Activated CD8-positive, alpha-beta memory T cell treated with anti-CD3 and anti-CD28 coated beads for 4 hours (primary cell): ENCODE measurements at regions not wholly inside any gene's neighbourhood (a gene's known extent, or its start where the extent isn't known, plus 50 kb on each side); places are given as distances from the start of the nearest gene placed in this dataset.

ENCODE experiments used
- DNase-seq, 2 donors: peaks; one replicate each; pipeline ENCODE4 v3.0.0-alpha.2; 2020; ENCODE audit warnings: low read depth in 2 of 2

- no peak for DNase-seq
Observed at GRCh38 chr2:221283896-221284545, 288.1 kb downstream of the EPHA4 start.

DNA sequence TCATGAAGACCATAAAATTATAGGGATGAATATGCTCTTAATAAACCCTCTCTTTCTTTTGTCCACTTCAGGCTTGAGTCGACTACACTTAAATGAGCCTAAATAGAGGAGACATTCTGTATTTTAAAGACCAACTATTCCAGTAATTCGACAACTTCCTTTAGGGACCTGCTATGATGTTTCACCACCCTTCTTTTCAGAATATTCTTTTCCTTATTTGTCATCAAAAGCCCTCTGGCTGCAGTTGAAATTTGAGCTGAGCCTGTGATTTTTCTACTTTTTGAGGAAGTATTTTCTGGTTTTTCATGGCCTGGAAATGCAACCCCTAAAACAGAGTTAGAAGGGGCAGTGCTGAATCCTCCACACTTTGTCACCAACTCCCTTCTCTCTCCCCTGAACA, 287.0 kb downstream of the EPHA4 start:
- DNase-seq, result no peak

DNA sequence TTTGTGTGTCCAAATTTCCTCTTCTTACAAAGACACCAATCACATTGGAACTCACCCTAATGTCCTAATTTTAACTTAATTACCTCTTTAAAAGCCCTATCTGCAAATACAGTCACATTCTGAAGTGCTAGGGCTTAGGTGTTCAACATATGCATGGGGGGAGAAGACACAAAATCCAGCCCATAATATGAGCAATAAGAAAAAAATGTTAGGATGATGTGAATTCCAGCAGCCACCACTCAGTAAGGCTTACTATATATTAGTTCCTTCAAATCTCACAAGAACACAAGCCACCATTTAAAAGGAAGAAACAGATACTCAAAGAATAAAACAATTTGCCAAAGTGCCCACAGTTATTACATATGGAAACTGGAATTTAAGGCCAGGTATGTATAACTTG, 285.7 kb downstream of the EPHA4 start:
- no peak for DNase-seq

DNA sequence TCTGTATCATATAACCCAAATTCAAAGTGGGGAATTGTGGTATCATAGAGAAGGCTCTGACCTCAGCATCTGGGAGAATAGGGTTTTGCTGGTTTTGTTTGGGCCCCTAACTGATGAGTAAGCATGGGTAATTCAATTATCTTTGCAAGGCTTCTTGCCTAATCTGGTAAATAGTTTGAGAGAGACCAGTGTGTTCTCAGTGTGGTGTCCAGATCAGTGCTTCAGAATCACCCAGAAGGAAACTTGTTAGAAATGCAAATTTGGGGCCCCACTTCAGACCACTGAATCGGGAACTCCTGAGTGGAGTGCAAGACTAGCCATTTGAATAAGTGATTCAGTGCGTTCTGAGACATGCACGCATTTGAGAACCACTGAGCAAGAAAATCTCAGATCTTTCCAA, 282.7 kb downstream of the EPHA4 start:
- no peak for DNase-seq

GRCh38 chr2:221289846-221290245, 282.3 kb downstream of the EPHA4 start:
- DNase-seq, result no peak

DNA sequence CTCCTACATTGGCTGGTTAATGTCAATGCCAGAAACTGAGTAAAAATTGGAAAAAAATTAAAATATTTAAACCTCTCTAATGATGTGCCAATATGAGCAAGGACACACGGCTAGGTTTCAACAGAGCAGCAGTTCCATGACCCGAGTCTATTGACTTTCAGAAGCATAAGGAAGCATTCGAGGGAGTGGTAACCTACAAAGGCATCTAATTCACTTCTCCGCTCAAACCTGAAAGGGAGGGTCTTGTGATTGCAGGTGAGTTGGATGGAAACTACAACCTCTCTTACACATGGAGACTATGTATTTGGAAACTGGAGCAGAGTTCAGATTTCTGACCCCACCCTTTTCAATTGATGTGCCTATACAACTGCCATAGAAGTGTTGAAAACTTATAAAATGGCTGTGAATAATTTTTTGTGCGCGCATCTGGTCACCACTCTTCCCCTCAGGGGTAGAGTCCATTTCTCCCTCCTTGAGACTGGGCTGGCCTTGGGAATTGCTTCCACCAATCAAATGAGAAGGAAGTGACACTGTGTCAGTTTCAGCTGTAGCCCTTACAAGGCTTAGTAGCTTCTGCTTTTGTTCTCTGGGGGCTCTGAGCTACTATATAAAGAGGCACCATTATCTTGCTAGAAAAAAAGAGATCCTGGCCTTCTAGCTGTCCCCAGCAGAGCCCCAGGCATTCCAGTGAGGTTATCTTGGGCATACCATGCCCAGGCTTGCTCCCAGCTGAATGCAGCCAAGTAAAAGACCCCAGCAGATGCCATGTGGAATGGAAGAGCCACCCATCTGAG, 278.0 kb downstream of the EPHA4 start:
- no peak for DNase-seq

DNA sequence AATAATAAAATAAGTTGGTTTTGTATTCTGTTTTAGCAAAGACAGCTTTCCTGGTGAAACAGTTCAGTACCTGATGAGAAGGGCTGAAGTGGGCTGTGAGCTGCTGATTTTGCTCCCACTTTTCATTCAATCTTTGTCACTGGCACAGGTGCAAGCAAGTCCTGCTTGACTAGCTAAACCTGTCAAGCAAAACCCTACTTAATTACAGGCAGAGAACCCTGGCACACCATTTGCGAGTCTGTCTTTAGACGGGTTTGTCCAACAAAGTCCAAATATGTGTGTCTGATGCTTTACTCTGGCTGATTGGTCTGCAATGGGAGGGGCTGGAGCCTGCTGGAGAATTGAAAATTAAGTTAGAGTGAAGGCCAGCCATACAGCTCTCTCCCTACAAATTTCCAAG, 267.2 kb downstream of the EPHA4 start:
- DNase-seq, result no peak

- DNase-seq, result no peak
Observed at GRCh38 chr2:221308507-221309066, 263.5 kb downstream of the EPHA4 start.

DNA sequence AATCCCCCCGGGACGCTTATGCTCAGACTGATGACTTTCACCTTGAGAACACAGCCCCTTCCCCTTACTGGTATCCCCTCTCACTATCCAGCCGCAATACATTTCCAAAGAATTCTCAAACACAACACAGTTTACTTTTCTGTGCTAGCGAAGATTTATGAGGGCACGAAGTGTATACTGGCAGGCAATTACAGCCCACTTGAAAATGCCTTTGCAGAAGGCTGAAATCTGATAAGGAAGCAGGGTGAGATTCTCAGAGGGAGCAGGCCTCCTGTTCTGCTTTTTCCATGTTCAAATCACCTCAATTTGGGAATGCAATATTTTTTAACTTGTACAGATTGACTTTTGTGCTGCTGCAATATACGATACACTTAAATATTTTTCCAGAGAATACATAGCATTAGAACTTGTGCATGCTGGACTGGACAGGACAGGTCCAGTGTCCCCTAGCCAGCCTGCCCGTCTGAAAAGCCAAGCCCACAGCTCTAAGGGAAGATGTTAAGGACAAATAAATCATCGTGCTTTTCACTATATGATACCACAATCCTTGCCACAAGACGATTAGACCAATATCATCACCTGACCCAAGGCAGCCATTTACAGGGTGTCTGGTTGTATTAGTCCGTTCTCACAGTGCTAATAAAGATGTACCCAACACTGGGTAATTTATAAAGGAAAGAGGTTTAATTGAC, 262.1 kb downstream of the EPHA4 start:
- DNase-seq, result no peak

DNA sequence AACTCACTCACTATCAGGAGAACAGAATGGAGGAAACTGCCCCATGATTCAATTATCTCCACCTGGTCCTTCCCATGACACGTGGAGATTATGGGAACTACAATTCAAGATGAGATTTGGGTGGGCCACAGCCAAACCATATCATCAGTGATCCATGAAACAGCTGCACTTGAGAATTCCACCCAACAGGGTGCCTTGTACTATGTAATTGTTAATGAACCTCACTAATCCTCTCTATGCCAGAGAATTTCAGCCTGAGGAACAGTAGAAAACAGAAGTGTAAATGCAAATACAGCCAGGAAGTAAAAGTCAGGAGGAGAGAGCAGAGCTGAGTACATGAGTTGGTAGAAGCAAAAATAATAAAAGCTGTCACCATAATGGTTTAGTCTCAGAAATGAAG, 261.4 kb downstream of the EPHA4 start:
- DNase-seq, result no peak

GRCh38 chr2:221312634-221313033, 259.5 kb downstream of the EPHA4 start:
- DNase-seq, result no peak

DNA sequence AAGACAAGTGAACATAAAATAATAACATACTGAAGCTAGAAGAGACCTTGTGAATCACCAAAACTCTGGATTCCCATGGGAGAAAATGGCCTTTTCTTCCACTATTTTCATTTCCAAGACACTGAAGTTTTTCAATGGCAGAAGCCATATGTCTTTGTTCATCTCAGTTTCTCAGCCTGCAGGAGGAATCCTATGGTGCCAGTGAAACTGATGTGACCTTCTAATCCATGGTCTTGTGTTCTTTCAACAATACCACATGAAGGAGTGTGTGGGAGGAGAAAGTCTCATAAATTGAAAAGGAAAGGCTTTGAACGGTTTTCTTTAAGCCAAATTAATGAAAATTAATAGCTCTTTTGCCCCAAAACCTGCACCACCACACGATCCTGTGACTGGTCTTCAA, 257.3 kb downstream of the EPHA4 start:
- no peak for DNase-seq

DNA sequence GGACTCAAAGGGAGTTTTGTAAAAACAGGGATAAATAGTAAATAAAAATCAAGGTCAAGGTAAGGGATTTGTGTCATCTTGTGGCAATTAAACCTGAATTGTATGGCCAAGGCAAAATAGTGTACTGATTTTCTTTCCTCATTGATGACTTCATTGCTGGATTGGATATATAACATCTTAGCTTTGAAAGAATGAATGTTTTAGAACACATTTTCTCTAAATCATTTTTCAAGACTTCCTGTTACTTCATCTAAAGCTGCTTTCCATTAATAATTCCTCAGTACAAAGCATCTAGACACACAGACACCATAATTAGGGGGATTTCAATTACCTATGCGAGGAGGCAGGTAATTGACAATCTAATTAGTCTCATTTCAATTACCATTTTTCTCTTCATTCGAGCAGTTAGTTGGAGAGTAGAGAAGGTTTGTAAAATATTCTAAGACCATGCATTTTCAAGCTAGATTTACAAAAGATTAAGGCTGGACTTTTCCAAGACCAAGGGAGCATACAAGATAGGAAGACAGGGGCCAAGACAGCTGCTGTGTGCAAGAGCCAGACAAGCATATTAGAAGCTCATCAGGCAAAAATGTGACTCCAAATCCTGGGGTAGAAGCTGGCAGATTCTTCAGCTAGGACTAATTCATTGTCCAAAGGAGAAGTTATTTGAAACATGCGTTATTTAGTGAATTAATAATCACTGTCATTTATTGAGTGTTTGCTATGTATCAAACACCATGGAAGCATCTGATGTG, 253.6 kb downstream of the EPHA4 start:
- DNase-seq, result no peak

GRCh38 chr2:221322741-221323140, 249.4 kb downstream of the EPHA4 start:
- no peak for DNase-seq

- no peak for DNase-seq
Observed at GRCh38 chr2:221323513-221323912, 248.6 kb downstream of the EPHA4 start.

- no peak for DNase-seq
Observed at GRCh38 chr2:221330436-221330835, 241.7 kb downstream of the EPHA4 start.

DNA sequence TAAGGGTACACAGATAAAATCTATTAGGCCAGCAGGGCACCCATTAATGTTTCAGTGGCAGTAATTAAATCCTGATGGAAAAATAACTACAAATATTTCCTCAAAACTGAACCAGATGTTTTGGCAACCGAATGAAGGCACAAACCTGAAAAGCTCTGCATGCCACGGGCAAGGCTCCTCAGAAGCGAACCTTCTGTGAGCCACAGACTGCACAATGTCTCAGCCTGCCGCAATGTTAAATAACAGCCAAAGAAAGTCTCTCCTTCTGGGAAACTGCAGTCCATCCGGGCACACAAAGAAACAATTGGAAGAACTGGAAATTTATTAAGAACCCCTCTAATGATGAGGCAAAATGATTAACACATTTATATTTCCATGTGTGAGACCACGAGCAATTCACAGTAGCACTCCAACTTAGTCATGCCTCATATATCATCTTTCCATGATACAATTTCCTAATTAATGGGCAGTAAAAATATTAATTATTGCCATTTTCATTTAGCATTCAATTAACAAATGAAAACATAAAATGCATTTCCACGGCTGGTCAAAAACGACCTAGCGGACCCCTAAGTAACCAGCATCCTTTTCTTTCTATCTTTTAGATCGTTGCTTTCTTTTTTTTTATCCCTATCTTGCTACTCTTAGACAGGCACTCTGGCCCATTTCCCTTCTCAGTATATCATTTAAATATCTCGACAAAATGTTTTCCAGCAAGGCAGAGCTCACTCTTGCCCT, 237.5 kb downstream of the EPHA4 start:
- DNase-seq, result no peak

DNA sequence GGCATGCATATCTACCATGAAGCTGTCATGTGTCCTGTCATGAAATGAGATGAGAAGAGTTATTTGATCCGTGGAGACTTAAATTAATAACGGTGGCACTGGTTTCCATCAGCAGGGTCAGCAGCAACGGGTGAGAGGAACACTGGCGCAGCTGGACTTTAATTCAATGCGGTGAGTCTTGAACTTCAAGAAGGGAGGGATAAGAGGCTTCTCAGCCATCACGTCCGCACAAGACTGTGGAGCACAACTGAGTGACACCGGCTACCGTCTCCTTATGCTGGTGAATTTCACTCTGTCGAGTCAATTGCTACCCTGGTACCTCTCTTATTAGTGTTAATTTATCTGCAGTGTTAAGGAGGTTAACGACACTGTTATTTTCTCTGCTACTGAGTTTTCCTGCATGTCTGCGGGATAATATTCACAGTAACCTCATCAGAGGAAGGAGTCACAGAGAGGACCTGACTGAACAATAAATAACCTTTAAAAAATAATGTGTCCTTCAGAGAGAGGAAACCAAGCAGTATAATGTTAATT, 236.8 kb downstream of the EPHA4 start:
- no peak for DNase-seq

GRCh38 chr2:221336967-221337366, 235.1 kb downstream of the EPHA4 start:
- DNase-seq, result no peak

DNA sequence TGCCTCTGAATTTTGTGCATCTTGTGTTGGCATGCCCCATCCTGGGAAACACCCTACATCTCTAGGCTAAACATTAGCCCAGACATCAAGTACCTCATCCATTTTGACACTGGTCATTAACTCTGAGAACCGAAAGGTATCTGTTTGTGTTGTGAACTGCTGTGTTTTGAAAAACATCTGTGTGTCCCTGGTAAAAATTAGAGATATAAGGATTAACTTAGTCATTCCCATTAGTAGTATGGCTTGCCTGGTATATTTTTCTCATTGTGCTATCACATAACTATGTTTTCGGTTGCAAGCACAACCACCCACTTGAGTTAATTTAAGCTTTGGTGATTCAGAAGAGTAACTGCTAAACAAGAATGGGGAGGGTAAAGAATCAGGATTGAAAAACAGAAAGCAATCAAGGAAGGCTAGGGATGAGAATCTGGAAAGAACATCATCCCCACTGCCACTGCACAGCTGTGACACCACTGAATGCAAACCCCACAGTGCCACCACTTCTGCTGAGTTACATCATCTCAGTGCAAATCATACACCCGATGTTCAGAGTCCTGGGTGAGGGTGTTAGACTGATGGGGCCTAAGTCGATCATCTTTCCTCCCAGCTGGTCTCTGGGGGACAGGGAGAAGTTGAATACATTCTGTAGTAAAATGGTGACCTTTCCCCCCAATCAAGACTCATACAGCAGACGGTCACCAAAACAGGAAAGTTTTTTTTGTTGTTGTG, 234.0 kb downstream of the EPHA4 start:
- DNase-seq, result no peak
